Cortex of kidney (tissue), 1 donor: ENCODE measurements at regions not wholly inside any gene's neighbourhood (a gene's known extent, or its start where the extent isn't known, plus 50 kb on each side); places are given as distances from the start of the nearest gene placed in this dataset.

ENCODE experiments used
- DNase-seq: peaks from one replicate; lab custom pipeline; 2025; lab: John Stamatoyannopoulos, UW

- no peak for DNase-seq
Measured at GRCh38 chr13:53856573-53857195, 828.1 kb downstream of the OLFM4 start.

GRCh38 chr13:53863520-53863919 lies 834.9 kb downstream of the OLFM4 start:
- no peak for DNase-seq

DNA sequence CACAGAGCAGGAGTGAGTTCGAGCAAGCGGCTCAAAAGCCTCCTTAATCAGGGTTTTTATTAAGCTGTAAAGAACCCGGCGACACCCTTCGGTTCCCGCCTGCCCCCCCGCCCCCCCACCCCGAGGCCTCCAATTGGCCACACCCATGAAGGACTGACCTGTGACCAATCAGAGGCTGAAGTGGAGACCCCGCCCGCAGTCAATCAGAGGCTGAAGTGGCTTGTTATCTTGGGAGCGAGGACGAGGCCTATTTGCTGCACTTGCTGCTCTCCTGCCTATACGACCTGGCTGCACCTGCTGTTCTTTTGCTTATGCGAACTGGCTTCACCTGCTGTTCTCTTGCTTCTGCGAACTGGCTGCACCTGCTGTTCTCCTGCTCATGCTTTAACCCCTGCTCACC lies 844.9 kb downstream of the OLFM4 start:
- no peak for DNase-seq

GRCh38 chr13:53878861-53879260 lies 850.2 kb downstream of the OLFM4 start:
- DNase-seq: no peak

DNA sequence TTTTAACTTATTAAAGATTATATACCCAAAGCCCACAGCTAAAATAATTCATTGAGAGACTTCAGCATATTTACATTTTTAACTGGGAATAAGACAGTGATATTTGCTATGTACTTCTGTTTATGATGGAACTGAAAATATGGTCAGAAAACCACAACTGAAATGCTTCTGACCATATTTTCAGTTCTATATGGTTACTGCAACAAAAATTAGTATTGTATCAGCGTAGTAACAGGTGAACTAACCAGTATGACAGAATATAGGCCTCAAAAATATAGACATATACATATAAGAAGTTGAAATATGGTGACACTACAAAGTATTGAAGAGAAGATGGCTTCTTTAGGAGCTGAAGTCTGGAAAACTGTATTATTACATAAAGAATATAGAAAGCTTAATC lies 857.4 kb downstream of the OLFM4 start:
- no peak for DNase-seq

GRCh38 chr13:53890696-53891095 lies 862.1 kb downstream of the OLFM4 start:
- DNase-seq: no peak

DNA sequence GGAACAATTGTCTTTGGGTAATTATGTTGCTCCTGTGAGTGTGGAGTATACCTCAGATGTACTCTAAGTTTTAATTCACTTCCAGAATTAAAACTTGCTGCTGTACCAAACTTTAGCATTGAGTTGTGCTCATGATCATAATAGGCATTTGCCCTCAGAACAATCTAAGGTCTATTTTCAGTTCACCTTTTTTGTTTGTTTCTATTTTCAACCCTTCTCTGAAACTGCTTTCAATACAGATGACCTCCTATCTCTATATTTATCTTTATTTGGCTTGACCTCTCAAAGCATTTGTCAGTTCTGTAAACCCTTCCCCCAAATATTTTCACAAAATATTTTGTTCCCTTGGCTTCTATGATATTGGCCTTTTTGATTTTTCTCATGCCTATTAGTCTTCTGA lies 873.0 kb downstream of the OLFM4 start:
- DNase-seq: no peak

DNA sequence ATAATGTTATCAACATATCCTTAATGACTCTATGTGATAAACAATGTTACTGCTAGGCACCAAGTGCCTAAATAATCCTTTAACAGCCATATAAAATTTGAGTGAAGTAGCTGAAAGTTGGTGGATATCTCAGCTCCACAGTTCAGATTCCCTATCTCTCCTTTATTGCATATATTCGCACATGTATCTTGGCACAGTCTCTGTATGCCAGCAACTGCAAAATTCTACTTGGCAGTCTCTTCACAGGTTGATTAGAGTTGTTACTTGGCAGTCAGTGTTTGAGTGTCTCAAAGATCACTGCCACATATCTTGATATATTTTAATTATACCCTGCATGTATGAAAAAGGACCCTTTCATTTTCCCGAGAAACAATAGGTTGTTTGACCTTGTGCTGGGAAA lies 879.3 kb downstream of the OLFM4 start:
- DNase-seq: no peak

- no peak for DNase-seq
Measured at GRCh38 chr13:53920916-53921315, 892.3 kb downstream of the OLFM4 start.

DNA sequence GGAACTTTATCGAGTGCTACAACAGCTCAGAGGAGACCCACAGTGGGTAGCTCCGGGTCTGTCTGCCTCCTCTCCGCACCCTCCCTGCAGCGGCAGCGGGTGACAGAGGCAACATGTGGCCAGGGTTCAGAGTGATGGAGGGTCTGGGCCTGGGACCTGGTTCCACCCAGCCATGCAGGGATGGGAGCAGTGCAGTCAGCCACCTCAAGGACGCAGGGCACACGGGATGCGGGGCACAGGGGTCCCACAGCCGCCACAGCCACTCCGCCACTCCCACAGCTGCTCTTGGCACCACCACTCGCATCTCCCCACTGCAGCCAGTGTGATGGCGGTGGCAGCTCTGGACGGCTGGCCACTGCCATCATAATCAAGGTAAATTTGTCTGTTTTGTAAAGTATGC lies 892.9 kb downstream of the OLFM4 start:
- DNase-seq: no peak

DNA sequence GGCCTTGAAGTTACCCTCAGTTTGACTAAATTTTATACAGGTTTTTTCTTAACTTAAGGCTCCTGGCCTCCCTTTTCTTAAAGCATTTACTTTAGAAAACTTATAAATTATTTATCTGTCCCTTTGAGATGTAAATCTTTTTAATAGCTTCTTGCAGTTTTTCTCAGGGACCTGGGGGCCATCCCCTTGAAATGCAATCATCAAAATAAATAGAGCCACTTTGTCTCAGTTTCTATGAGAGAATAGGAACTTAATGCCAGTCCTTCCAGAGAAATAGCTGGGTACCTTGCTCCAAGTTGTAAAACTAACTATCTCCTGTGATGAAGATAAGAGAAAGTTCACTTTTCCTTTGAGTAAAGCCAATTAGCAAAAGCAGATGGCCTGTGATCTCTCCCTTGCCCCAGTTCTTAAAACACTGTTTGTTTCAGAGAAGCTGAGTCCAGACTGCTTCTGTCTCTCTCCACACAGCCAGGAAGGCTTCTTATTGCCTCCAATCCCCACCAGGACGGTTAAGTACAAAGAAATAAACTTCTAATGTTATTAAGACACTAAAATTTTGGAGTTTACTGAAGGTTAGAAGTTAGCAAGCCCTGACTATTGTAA lies 913.1 kb downstream of the OLFM4 start:
- no peak for DNase-seq

DNA sequence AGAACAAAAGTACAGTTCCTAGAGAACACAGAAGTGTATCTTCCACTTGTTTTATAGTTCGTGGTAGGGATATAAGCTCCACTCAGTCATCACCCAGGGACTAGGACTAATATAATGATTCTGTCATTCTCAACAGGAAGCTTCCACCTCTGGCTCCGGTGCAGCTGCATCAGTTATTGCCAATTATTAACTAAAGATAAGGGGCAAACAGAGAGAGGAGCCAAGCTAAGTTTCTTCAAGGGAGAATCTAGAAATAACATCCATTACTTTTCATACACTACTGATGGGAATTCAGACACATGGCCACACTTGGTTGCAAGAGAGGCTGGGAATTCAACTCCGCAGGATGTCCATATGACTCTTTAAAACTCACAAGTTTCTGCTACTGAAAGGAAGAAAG lies 917.9 kb downstream of the OLFM4 start:
- no peak for DNase-seq

- DNase-seq: no peak
Measured at GRCh38 chr13:53953183-53953582, 924.6 kb downstream of the OLFM4 start.
